ENCODE measurements at regions not wholly inside any gene's neighbourhood (a gene's known extent, or its start where the extent isn't known, plus 50 kb on each side); places are given as distances from the start of the nearest gene placed in this dataset.

- Mint-ChIP-seq H3K27ac (no peak overlapping the region), H3K36me3 (ENCODE audit: low read depth) (peaks cover 5% of the 10 kb centered on the region), H3K27me3 (ENCODE audit: insufficient read depth) (no peaks in the 10 kb centered on the region), H3K9me3 (peaks cover 43% of the 10 kb centered on the region), H3K4me1 (no peaks in the 10 kb centered on the region), H3K4me3 (no peak overlapping the region)
- 70 to 96% methylated on average over 1 to 3 of the region's 3 CpGs for WGBS, 2 experiments (ENCODE audit: insufficient coverage in 1 of 2, insufficient read length in 1 of 2)
- H3K27me3 ChIP-seq (ENCODE audit: control insufficient read depth, insufficient read depth, low read length, poor library complexity, severe bottlenecking): no peaks in the 10 kb centered on the region
- no peaks in the 10 kb centered on the region for H3K4me1 ChIP-seq (ENCODE audit: control insufficient read depth, insufficient read depth, low read length)
- no peak for DNase-seq
- H3K9me3 ChIP-seq (ENCODE audit: control insufficient read depth, low read length): peaks cover 45% of the 10 kb centered on the region
- H3K36me3 ChIP-seq (ENCODE audit: control insufficient read depth, insufficient read depth, low read length): no peaks in the 10 kb centered on the region
- no peak overlapping the region for H3K4me3 ChIP-seq (ENCODE audit: low read length)
- no peak overlapping the region for H3K27ac ChIP-seq (ENCODE audit: low read depth, low read length)
- no peak overlapping the region for H3K9ac ChIP-seq (ENCODE audit: extremely low read depth, low read length, poor library complexity, severe bottlenecking)
- TF ChIP-seq CTCF (conservative IDR thresholded peaks at IDR 0.05): no peak
Observed at GRCh38 chr14:33871394-33871793, 79.5 kb downstream of the EGLN3 start.

GRCh38 chr14:33866425-33867088 lies 84.3 kb downstream of the EGLN3 start:
- H3K4me3 Mint-ChIP-seq: no peak overlapping the region
- Histone ChIP-seq H3K9me3 (ENCODE audit: control insufficient read depth, low read length) (no peaks in the 10 kb centered on the region), H3K27me3 (ENCODE audit: control insufficient read depth, insufficient read depth, low read length, poor library complexity, severe bottlenecking) (no peaks in the 10 kb centered on the region), H3K4me1 (ENCODE audit: control insufficient read depth, insufficient read depth, low read length) (no peaks in the 10 kb centered on the region), H3K9ac (ENCODE audit: extremely low read depth, low read length, poor library complexity, severe bottlenecking) (no peak overlapping the region), H3K27ac (ENCODE audit: low read depth, low read length) (no peak overlapping the region), H3K4me3 (ENCODE audit: low read length) (no peak overlapping the region), H3K36me3 (ENCODE audit: control insufficient read depth, insufficient read depth, low read length) (no peaks in the 10 kb centered on the region)
- WGBS, 2 experiments (ENCODE audit: insufficient coverage in 1 of 2, insufficient read length in 1 of 2): 98 to 100% methylated on average over 1 of the region's 1 CpG
- H3K27me3 Mint-ChIP-seq (ENCODE audit: insufficient read depth): no peaks in the 10 kb centered on the region
- H3K27ac Mint-ChIP-seq: no peak overlapping the region
- H3K9me3 Mint-ChIP-seq: peaks cover 15% of the 10 kb centered on the region
- H3K4me1 Mint-ChIP-seq: no peaks in the 10 kb centered on the region
- TF ChIP-seq CTCF (conservative IDR thresholded peaks at IDR 0.05): no peak
- DNase-seq: no peak
- H3K36me3 Mint-ChIP-seq (ENCODE audit: low read depth): peaks cover 2% of the 10 kb centered on the region

- DNase-seq: no peak
- no peak for TF ChIP-seq CTCF (conservative IDR thresholded peaks at IDR 0.05)
- no peak overlapping the region for H3K4me3 ChIP-seq (ENCODE audit: low read length)
- WGBS, 2 experiments (ENCODE audit: insufficient coverage in 1 of 2, insufficient read length in 1 of 2): 89 to 93% methylated on average over 3 of the region's 3 CpGs
- H3K4me3 Mint-ChIP-seq: no peak overlapping the region
- no peak overlapping the region for H3K27ac ChIP-seq (ENCODE audit: low read depth, low read length)
- peaks cover 2% of the 10 kb centered on the region for H3K36me3 Mint-ChIP-seq (ENCODE audit: low read depth)
- peaks cover 5% of the 10 kb centered on the region for H3K9me3 Mint-ChIP-seq
- H3K9ac ChIP-seq (ENCODE audit: extremely low read depth, low read length, poor library complexity, severe bottlenecking): no peak overlapping the region
- peaks cover 8% of the 10 kb centered on the region for H3K27me3 Mint-ChIP-seq (ENCODE audit: insufficient read depth)
- no peaks in the 10 kb centered on the region for H3K27me3 ChIP-seq (ENCODE audit: control insufficient read depth, insufficient read depth, low read length, poor library complexity, severe bottlenecking)
- peaks cover 3% of the 10 kb centered on the region for H3K4me1 ChIP-seq (ENCODE audit: control insufficient read depth, insufficient read depth, low read length)
- no peaks in the 10 kb centered on the region for H3K9me3 ChIP-seq (ENCODE audit: control insufficient read depth, low read length)
- H3K36me3 ChIP-seq (ENCODE audit: control insufficient read depth, insufficient read depth, low read length): no peaks in the 10 kb centered on the region
- H3K4me1 Mint-ChIP-seq: peaks cover 7% of the 10 kb centered on the region
- no peak overlapping the region for H3K27ac Mint-ChIP-seq
Observed at GRCh38 chr14:33862261-33862802, 88.5 kb downstream of the EGLN3 start.

All from endodermal cell (in vitro differentiated cells).